HEK293T (cell line): ENCODE measurements at regions not wholly inside any gene's neighbourhood (a gene's known extent, or its start where the extent isn't known, plus 50 kb on each side); places are given as distances from the start of the nearest gene placed in this dataset.

Experiments used
- ARNT ChIP-seq: fragments of 450-650 bp; IDR thresholded peaks from 2 replicates; pipeline ENCODE4 v1.6.1; 2017; ENCODE audit warnings: mild to moderate bottlenecking
- CTBP1 ChIP-seq: fragments of 450-650 bp; IDR thresholded peaks from 2 replicates; pipeline ENCODE4 v1.6.1; 2016; ENCODE audit warnings: borderline replicate concordance
- FOXA1 ChIP-seq: fragments of 450-650 bp; IDR thresholded peaks from 2 replicates; pipeline ENCODE4 v1.6.1; 2016; ENCODE audit warnings: mild to moderate bottlenecking
- FOXK2 ChIP-seq: fragments of 450-650 bp; IDR thresholded peaks from 2 replicates; pipeline ENCODE4 v1.6.1; 2016; ENCODE audit warnings: mild to moderate bottlenecking
- SUZ12 ChIP-seq: fragments of 450-650 bp; IDR thresholded peaks from 2 replicates; pipeline ENCODE4 v1.6.1; 2016; ENCODE audit warnings: mild to moderate bottlenecking

DNA sequence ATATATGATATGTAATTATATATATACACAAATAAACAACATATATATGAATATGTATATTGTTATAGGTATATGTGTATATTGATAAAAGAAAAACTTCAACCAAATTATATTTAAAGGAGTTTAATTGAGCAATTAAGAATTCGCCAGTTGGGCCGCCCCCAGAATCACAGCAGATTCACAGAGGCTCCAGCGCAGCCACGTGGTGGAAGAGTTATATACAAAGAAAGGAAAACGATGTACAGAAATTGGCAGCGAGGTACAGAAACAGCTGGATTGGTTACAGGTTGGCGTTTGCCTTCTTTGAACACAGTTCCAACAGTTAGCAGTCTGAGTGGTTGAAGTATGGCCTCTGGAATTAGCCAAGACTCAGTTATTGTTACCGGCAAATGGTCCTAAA lies 137.3 kb upstream of the SLC24A5 start:
- TF ChIP-seq CTBP1 (no peak), FOXK2 (no peak), FOXA1 (no peak), SUZ12 (no peak), ARNT (no peak)
